ENCODE measurements at regions not wholly inside any gene's neighbourhood (a gene's known extent, or its start where the extent isn't known, plus 50 kb on each side); places are given as distances from the start of the nearest gene placed in this dataset.

DNA sequence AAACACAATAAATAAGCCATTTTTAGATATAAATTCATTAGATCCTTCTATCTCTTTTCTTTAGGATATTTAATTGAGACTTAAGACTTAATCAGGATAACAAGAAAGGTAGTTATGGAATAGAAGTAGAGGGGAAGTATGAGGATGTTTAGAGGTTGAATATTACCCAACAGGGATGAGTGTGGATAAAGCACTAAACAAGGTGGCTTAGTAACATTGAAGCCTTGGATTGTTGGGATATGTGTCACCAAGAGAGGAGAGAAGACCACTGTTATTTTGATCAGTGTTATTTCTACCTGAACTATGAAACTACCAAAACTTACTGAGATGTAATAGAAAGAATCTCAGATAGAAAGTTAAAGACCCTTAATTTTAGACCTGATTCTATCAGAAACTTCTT is 405.7 kb downstream of the PIK3C3 start:
- TF ChIP-seq, protein P1, sequence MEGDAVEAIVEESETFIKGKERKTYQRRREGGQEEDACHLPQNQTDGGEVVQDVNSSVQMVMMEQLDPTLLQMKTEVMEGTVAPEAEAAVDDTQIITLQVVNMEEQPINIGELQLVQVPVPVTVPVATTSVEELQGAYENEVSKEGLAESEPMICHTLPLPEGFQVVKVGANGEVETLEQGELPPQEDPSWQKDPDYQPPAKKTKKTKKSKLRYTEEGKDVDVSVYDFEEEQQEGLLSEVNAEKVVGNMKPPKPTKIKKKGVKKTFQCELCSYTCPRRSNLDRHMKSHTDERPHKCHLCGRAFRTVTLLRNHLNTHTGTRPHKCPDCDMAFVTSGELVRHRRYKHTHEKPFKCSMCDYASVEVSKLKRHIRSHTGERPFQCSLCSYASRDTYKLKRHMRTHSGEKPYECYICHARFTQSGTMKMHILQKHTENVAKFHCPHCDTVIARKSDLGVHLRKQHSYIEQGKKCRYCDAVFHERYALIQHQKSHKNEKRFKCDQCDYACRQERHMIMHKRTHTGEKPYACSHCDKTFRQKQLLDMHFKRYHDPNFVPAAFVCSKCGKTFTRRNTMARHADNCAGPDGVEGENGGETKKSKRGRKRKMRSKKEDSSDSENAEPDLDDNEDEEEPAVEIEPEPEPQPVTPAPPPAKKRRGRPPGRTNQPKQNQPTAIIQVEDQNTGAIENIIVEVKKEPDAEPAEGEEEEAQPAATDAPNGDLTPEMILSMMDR (IDR thresholded peaks at IDR 0.05), result no peak
- no peak for TF ChIP-seq POLR2AphosphoS5 (IDR thresholded peaks at IDR 0.05)

Data from breast epithelium (tissue), 3 donors.